Ectodermal cell (in vitro differentiated cells): ENCODE measurements at regions not wholly inside any gene's neighbourhood (a gene's known extent, or its start where the extent isn't known, plus 50 kb on each side); places are given as distances from the start of the nearest gene placed in this dataset.
"Not testable (repeated sequence)": the region's sequence is repeated elsewhere in the genome, so short reads cannot be mapped to it uniquely, and the experiment has no call there.

Experiments used
- H3K27ac ChIP-seq: 2 replicates; pipeline ENCODE4 v1.7.0; 2013; ENCODE audit warnings: mild to moderate bottlenecking, low read depth, low read length; ENCODE audit not compliant: insufficient read depth, poor library complexity, severe bottlenecking
- H3K27me3 ChIP-seq: 2 replicates; pipeline ENCODE4 v1.7.0; 2013; ENCODE audit warnings: mild to moderate bottlenecking, low read length; ENCODE audit not compliant: insufficient read depth, control insufficient read depth, poor library complexity, severe bottlenecking
- H3K36me3 ChIP-seq: one replicate; pipeline ENCODE4 v1.7.0; 2013; ENCODE audit warnings: low read length; ENCODE audit not compliant: control insufficient read depth, insufficient read depth
- H3K4me1 ChIP-seq: one replicate; pipeline ENCODE4 v1.7.0; 2013; ENCODE audit warnings: low read length; ENCODE audit not compliant: control insufficient read depth, insufficient read depth
- H3K4me3 ChIP-seq: 2 replicates; pipeline ENCODE4 v1.7.0; 2013; ENCODE audit warnings: low read depth, low read length, control low read depth; ENCODE audit not compliant: insufficient read depth
- H3K9me3 ChIP-seq: 2 replicates; pipeline ENCODE4 v1.7.0; 2013; ENCODE audit warnings: mild to moderate bottlenecking, low read length, moderate library complexity; ENCODE audit not compliant: control insufficient read depth
- WGBS, 2 experiments: methylation state at CpG; one replicate each; pipeline ENCODE4 v1.1.7; 2013; ENCODE audit warnings: missing lambda C conversion rate in 2 of 2; 5-methylcytosine and 5-hydroxymethylcytosine counted together

DNA sequence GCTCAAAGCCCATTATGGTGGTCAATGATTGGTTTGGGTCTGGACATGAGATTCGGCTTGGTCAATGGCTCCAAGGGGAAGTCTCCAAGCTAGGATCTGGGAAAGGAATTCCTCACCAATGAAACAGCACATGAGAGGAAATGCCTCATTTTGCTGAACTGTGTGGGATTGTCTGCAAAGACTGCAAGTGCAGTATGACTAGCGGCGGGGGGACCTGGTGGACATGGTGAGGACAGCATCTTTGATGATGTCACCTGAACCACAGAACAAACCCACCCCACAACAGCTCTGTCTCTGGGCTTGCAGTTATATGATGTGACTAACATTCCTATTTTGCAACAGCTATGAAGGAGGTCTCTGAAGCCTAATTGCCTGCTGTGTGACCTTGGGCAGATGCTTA lies 50.6 kb upstream of the NKD1 start:
- Histone ChIP-seq H3K27me3 (no peaks in the 10 kb centered on the region), H3K9me3 (no peaks in the 10 kb centered on the region), H3K36me3 (no peaks in the 10 kb centered on the region), H3K4me1 (peaks cover 8% of the 10 kb centered on the region), H3K27ac (no peak overlapping the region), H3K4me3 (no peak overlapping the region)
- 89 to 98% methylated on average over 3 of the region's 3 CpGs for WGBS, 2 experiments

GRCh38 chr16:50496990-50497389 lies 51.2 kb upstream of the NKD1 start:
- H3K9me3 ChIP-seq: no peaks in the 10 kb centered on the region
- 88 to 91% methylated on average over 2 of the region's 2 CpGs for WGBS, 2 experiments
- no peak overlapping the region for H3K4me3 ChIP-seq
- peaks cover 8% of the 10 kb centered on the region for H3K4me1 ChIP-seq
- H3K36me3 ChIP-seq: no peaks in the 10 kb centered on the region
- no peaks in the 10 kb centered on the region for H3K27me3 ChIP-seq
- H3K27ac ChIP-seq: no peak overlapping the region

- no peak overlapping the region for H3K4me3 ChIP-seq
- no peak overlapping the region for H3K27ac ChIP-seq
- no peaks in the 10 kb centered on the region for H3K27me3 ChIP-seq
- H3K36me3 ChIP-seq: no peaks in the 10 kb centered on the region
- H3K4me1 ChIP-seq: peaks cover 8% of the 10 kb centered on the region
- H3K9me3 ChIP-seq: no peaks in the 10 kb centered on the region
- whole genome bisulfite sequencing, 2 experiments: 94 to 95% methylated on average over 7 of the region's 7 CpGs
Measured at GRCh38 chr16:50495673-50496072, 52.5 kb upstream of the NKD1 start.

DNA sequence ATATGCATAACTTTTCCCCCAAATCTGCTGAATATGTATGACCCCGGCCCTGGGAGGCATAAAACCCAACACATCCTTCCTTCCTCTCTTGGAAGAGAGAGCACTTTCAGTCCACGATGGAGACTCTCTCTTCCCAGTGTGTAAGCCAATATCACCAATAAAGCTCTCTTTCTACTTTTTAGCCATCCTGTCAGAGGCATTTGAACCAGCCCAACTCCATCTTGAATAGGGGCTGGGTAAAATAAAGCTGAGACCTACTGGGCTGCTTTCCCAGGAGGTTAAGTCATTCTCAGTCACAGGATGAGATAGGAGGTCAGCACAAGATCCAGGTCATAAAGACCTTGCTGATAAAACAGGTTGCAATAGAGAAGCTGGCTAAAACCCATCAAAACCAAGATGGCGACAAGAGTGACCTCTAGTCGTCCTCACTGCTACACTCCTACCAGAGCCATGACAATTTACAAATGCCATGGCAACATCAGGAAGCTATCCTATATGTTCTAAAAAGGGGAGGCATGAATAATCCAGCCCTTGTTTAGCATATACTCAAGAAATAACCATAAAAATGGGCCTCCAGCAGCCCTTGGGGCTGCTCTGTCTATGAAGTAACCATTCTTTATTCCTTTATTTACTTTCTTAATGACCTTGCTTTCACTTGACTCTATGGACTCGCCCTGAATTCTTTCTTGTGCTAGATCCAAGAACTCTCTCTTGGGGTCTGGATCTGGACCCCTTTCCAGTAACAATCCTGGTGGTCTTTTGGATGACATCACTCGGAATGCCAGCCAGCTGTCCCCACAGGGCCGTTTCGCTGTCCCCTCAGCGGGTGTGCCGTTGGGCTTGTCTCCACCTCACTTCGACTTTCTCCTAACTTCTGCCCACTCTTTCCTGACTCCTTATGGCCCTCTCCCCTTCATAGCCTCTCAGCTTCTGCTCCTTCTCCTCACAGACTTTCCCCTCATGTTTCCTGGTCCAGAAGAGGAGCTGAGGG lies 53.4 kb upstream of the NKD1 start:
- H3K4me1 ChIP-seq: peaks cover 8% of the 10 kb centered on the region
- H3K4me3 ChIP-seq: no peak overlapping the region
- no peaks in the 10 kb centered on the region for H3K36me3 ChIP-seq
- 90% methylated on average over 11 of the region's 11 CpGs for WGBS, 2 experiments
- no peaks in the 10 kb centered on the region for H3K9me3 ChIP-seq
- no peak overlapping the region for H3K27ac ChIP-seq
- no peaks in the 10 kb centered on the region for H3K27me3 ChIP-seq

- Histone ChIP-seq H3K4me3 (no peak overlapping the region), H3K27me3 (no peaks in the 10 kb centered on the region), H3K9me3 (no peaks in the 10 kb centered on the region), H3K4me1 (no peaks in the 10 kb centered on the region), H3K36me3 (no peaks in the 10 kb centered on the region), H3K27ac (no peak overlapping the region)
- WGBS, 2 experiments: 93 to 94% methylated on average over 8 of the region's 8 CpGs
Measured at GRCh38 chr16:50491516-50491915, 56.7 kb upstream of the NKD1 start.

GRCh38 chr16:50490828-50491227 lies 57.4 kb upstream of the NKD1 start:
- Histone ChIP-seq H3K9me3 (no peaks in the 10 kb centered on the region), H3K27me3 (no peaks in the 10 kb centered on the region), H3K4me3 (no peak overlapping the region), H3K4me1 (no peaks in the 10 kb centered on the region), H3K36me3 (no peaks in the 10 kb centered on the region), H3K27ac (no peak overlapping the region)
- WGBS, 2 experiments: 83 to 100% methylated on average over 2 of the region's 2 CpGs

DNA sequence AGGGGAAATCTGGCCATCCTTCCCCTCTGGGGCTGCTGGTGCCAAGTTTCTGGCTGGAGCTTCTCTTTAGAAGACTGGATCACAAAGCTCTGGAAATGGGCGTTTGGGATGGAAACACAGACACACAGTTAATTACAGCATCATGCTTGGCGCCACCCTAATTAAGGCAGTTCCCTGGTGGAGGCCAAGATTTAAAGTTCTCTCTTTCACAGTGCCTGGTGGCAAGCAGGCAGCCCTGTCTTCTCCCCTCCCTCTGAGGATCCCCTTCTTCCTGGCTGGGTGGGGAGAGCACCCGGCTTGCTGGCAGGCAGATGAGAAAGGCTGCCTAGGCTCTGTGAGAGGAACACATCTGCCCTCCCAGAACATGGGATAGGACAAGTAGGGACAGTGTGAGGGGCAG lies 59.0 kb upstream of the NKD1 start:
- Histone ChIP-seq H3K9me3 (no peaks in the 10 kb centered on the region), H3K27ac (no peak overlapping the region), H3K4me3 (no peak overlapping the region), H3K4me1 (no peaks in the 10 kb centered on the region), H3K36me3 (no peaks in the 10 kb centered on the region), H3K27me3 (no peaks in the 10 kb centered on the region)
- 87 to 96% methylated on average over 3 of the region's 3 CpGs for WGBS, 2 experiments

DNA sequence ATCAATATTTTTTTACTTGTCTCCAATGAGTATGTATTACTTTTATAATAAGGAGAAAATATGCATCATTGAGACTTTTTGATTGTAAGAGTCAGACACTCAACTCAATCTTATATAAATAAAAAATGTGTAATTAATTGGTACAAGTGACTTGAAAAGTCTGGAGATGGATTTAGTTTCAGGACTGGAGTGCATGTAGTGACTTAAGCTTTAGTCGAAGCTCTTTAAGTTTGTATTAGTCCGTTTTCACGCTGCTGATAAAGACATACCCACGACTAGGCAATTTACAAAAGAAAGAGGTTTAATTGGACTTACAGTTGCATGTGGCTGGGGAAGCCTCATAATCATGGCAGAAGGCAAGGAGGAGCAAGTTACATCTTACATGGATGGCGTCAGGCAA lies 60.7 kb upstream of the NKD1 start:
- WGBS, 2 experiments: 87 to 90% methylated on average over 5 of the region's 5 CpGs
- Histone ChIP-seq H3K36me3 (no peaks in the 10 kb centered on the region), H3K27me3 (no peaks in the 10 kb centered on the region), H3K9me3 (no peaks in the 10 kb centered on the region), H3K27ac (no peak overlapping the region), H3K4me1 (no peaks in the 10 kb centered on the region), H3K4me3 (no peak overlapping the region)

DNA sequence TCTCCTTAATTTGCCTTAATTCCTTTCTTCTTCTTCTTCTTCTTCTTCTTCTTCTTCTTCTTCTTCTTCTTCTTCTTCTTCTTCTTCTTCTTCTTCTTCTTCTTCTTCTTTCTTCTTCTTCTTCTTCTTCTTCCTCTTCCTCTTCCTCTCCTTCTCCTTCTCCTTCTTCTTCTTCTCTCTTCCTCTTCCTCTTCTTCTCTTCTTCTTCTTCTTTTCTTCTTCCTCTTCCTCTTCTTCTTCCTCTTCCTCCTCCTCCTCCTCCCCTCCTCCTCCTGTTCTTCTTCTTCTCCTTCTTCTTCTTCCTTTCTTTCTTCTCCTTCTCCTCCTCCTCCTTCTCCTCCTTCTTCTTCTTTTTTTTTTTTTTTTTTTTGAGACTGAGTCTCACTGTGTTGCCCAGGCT lies 62.0 kb upstream of the NKD1 start:
- H3K27ac ChIP-seq, H3K4me1 ChIP-seq, H3K36me3 ChIP-seq, H3K4me3 ChIP-seq, H3K9me3 ChIP-seq, H3K27me3 ChIP-seq: not testable (repeated sequence)

GRCh38 chr16:50485232-50485631 lies 63.0 kb upstream of the NKD1 start:
- Histone ChIP-seq H3K27me3 (no peaks in the 10 kb centered on the region), H3K9me3 (no peaks in the 10 kb centered on the region), H3K36me3 (no peaks in the 10 kb centered on the region), H3K4me3 (no peak overlapping the region), H3K27ac (no peak overlapping the region), H3K4me1 (no peaks in the 10 kb centered on the region)
- WGBS, 2 experiments: 93 to 97% methylated on average over 2 of the region's 2 CpGs
